Coronary artery (tissue), 2 donors: ENCODE measurements at regions not wholly inside any gene's neighbourhood (a gene's known extent, or its start where the extent isn't known, plus 50 kb on each side); places are given as distances from the start of the nearest gene placed in this dataset.

Experiments used
- DNase-seq: peaks from one replicate; pipeline ENCODE4 v3.0.0-alpha.2; 2017; ENCODE audit warnings: low spot score
- H3K27ac ChIP-seq, 2 donors: fragments of 200-600 bp; sonication (generic); one replicate each; pipeline ENCODE4 v1.5.1; 2016 to 2019
- H3K4me3 ChIP-seq: fragments of 200-600 bp; sonication (generic); 2 replicates; pipeline ENCODE4 v1.5.1; 2016; ENCODE audit warnings: mild to moderate bottlenecking, moderate library complexity
- CTCF ChIP-seq: fragments of 200-600 bp; sonication (generic); IDR thresholded peaks from one replicate; pipeline ENCODE4 v1.5.1; 2019; ENCODE audit warnings: antibody characterized with exemption

GRCh38 chr9:88810826-88811225 lies 180.4 kb upstream of the S1PR3 start:
- TF ChIP-seq CTCF, result no peak
- Histone ChIP-seq H3K4me3 (no peak overlapping the region), H3K27ac (no peak overlapping the region)
- DNase-seq, result peak; percentile 49

- DNase-seq, result peak; percentile 53
- no peak for TF ChIP-seq CTCF
- H3K27ac ChIP-seq, result no peak overlapping the region
- no peak overlapping the region for H3K4me3 ChIP-seq
These were observed 179.8 kb upstream of the S1PR3 start for GRCh38 chr9:88811511-88811910.

GRCh38 chr9:88812938-88813637 lies 178.2 kb upstream of the S1PR3 start:
- Histone ChIP-seq H3K4me3 (no peak overlapping the region), H3K27ac (peak overlapping the region in 1 of 2 donors; percentile 47)
- TF ChIP-seq CTCF, result no peak
- DNase-seq, result peak; percentile 64

- no peak for TF ChIP-seq CTCF
- no peak overlapping the region for H3K4me3 ChIP-seq
- no peak for DNase-seq
- H3K27ac ChIP-seq, result peak overlapping the region in 1 of 2 donors; percentile 79
These were observed 177.5 kb upstream of the S1PR3 start for GRCh38 chr9:88813638-88814209.

GRCh38 chr9:88814577-88814976 lies 176.7 kb upstream of the S1PR3 start:
- peak overlapping the region; percentile 60 to 79 for H3K27ac ChIP-seq
- peak; percentile 90 for DNase-seq
- no peak overlapping the region for H3K4me3 ChIP-seq
- TF ChIP-seq CTCF, result no peak

- DNase-seq, result peak; percentile 59
- Histone ChIP-seq H3K27ac (no peak overlapping the region), H3K4me3 (no peak overlapping the region)
- TF ChIP-seq CTCF, result no peak
These were observed 175.1 kb upstream of the S1PR3 start for GRCh38 chr9:88816141-88816540.

GRCh38 chr9:88816591-88816990 lies 174.7 kb upstream of the S1PR3 start:
- no peak for TF ChIP-seq CTCF
- Histone ChIP-seq H3K27ac (no peak overlapping the region), H3K4me3 (no peak overlapping the region)
- no peak for DNase-seq
